ENCODE measurements at regions not wholly inside any gene's neighbourhood (a gene's known extent, or its start where the extent isn't known, plus 50 kb on each side); places are given as distances from the start of the nearest gene placed in this dataset.
"Not testable (repeated sequence)": the region's sequence is repeated elsewhere in the genome, so short reads cannot be mapped to it uniquely, and the experiment has no call there.

- DNase-seq = no peak
Observed at GRCh38 chr6:14983599-14984518, 262.0 kb upstream of the JARID2 start.

- DNase-seq = peak in 5 of 14 donors; percentile 6 to 64 (median 26)
Observed at GRCh38 chr6:14984519-14984853, 261.4 kb upstream of the JARID2 start.

GRCh38 chr6:14985366-14985765 is 260.5 kb upstream of the JARID2 start:
- peak in 1 of 14 donors; percentile 18 for DNase-seq

- DNase-seq = peak in 1 of 14 donors; percentile 3
Observed at GRCh38 chr6:14986370-14986769, 259.5 kb upstream of the JARID2 start.

GRCh38 chr6:14987490-14987889 is 258.4 kb upstream of the JARID2 start:
- no peak for DNase-seq

- DNase-seq = no peak
Observed at GRCh38 chr6:14992382-14992781, 253.5 kb upstream of the JARID2 start.

GRCh38 chr6:14995208-14995607 is 250.7 kb upstream of the JARID2 start:
- no peak for DNase-seq

- DNase-seq = no peak
Observed at GRCh38 chr6:14995966-14996602, 249.8 kb upstream of the JARID2 start.

GRCh38 chr6:14996892-14997291 is 249.0 kb upstream of the JARID2 start:
- DNase-seq = no peak

GRCh38 chr6:14997507-14997906 is 248.4 kb upstream of the JARID2 start:
- no peak for DNase-seq

- DNase-seq = no peak
Observed at GRCh38 chr6:14999106-14999505, 246.8 kb upstream of the JARID2 start.

- DNase-seq = no peak
Observed at GRCh38 chr6:15001326-15001910, 244.5 kb upstream of the JARID2 start.

GRCh38 chr6:15008269-15008668 is 237.6 kb upstream of the JARID2 start:
- DNase-seq = no peak

- DNase-seq = no peak
Observed at GRCh38 chr6:15014958-15015357, 230.9 kb upstream of the JARID2 start.

GRCh38 chr6:15016813-15017212 is 229.1 kb upstream of the JARID2 start:
- DNase-seq = no peak

GRCh38 chr6:15017261-15017660 is 228.6 kb upstream of the JARID2 start:
- peak in 3 of 14 donors; percentile 2 to 3 (median 2) for DNase-seq

- DNase-seq = no peak
Observed at GRCh38 chr6:15017803-15018202, 228.1 kb upstream of the JARID2 start.

- no peak for DNase-seq
Observed at GRCh38 chr6:15020119-15020770, 225.6 kb upstream of the JARID2 start.

- DNase-seq = no peak
Observed at GRCh38 chr6:15021074-15021473, 224.8 kb upstream of the JARID2 start.

- not testable (repeated sequence) for DNase-seq
Observed at GRCh38 chr6:15023018-15023417, 222.9 kb upstream of the JARID2 start.

GRCh38 chr6:15023448-15023847 is 222.4 kb upstream of the JARID2 start:
- DNase-seq = no peak

GRCh38 chr6:15025446-15025845 is 220.4 kb upstream of the JARID2 start:
- no peak for DNase-seq

GRCh38 chr6:15026832-15027231 is 219.0 kb upstream of the JARID2 start:
- DNase-seq = no peak

Data from C1 segment of cervical spinal cord (tissue), 14 donors.